ENCODE measurements at regions not wholly inside any gene's neighbourhood (a gene's known extent, or its start where the extent isn't known, plus 50 kb on each side); places are given as distances from the start of the nearest gene placed in this dataset.

DNA sequence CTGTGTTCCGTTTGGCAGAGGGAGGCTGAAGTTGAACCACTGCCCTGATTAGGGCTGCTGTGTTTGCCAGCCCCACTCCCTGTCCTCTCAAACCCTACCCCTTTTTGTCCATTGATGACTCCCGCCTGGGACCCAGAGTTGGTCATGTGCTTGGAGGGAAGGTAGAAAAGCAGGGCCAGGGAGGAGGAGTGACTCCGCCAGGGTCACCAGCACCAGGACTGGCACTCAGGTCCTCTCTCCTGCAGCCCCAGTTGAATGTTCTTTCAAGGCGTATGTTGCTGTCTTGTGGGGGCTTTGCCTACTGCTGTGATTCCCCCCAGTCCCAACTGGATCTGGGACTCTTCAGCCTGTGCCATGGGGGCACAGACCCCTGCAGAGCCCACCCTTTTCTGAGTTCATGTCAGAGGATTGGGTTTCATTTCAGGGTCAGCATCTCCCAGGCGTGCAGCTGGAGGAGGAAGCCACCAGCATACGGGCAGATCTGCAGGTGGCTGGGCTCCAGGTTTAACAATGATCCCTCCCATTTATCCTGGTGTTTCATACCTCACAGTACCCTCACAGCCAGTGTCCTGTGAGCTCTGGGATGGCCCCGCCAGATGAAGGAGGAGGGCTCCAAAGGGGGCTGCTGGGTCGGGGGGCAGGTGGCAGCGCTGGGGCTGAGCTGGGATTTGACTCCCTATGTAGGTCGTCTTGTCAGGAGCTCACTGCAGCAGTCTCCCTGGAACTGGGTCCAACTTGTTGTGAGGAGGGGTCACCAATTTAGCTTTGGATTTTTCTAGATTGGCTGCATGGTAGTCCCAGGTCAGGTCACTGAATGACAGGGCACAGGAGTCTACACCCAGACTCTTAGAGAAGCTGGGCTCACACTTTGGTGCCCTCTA is 55.7 kb downstream of the MSX1 start:
- TF ChIP-seq, protein P1, sequence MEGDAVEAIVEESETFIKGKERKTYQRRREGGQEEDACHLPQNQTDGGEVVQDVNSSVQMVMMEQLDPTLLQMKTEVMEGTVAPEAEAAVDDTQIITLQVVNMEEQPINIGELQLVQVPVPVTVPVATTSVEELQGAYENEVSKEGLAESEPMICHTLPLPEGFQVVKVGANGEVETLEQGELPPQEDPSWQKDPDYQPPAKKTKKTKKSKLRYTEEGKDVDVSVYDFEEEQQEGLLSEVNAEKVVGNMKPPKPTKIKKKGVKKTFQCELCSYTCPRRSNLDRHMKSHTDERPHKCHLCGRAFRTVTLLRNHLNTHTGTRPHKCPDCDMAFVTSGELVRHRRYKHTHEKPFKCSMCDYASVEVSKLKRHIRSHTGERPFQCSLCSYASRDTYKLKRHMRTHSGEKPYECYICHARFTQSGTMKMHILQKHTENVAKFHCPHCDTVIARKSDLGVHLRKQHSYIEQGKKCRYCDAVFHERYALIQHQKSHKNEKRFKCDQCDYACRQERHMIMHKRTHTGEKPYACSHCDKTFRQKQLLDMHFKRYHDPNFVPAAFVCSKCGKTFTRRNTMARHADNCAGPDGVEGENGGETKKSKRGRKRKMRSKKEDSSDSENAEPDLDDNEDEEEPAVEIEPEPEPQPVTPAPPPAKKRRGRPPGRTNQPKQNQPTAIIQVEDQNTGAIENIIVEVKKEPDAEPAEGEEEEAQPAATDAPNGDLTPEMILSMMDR (tag by site-specific recombination; IDR thresholded peaks at IDR 0.05) = no peak
- no peak for TF ChIP-seq ZNF10 (tag by site-specific recombination; IDR thresholded peaks at IDR 0.05)
- TF ChIP-seq, protein P2, sequence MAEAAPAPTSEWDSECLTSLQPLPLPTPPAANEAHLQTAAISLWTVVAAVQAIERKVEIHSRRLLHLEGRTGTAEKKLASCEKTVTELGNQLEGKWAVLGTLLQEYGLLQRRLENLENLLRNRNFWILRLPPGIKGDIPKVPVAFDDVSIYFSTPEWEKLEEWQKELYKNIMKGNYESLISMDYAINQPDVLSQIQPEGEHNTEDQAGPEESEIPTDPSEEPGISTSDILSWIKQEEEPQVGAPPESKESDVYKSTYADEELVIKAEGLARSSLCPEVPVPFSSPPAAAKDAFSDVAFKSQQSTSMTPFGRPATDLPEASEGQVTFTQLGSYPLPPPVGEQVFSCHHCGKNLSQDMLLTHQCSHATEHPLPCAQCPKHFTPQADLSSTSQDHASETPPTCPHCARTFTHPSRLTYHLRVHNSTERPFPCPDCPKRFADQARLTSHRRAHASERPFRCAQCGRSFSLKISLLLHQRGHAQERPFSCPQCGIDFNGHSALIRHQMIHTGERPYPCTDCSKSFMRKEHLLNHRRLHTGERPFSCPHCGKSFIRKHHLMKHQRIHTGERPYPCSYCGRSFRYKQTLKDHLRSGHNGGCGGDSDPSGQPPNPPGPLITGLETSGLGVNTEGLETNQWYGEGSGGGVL (tag by site-specific recombination; IDR thresholded peaks at IDR 0.05) = no peak
- TF ChIP-seq, protein P3, sequence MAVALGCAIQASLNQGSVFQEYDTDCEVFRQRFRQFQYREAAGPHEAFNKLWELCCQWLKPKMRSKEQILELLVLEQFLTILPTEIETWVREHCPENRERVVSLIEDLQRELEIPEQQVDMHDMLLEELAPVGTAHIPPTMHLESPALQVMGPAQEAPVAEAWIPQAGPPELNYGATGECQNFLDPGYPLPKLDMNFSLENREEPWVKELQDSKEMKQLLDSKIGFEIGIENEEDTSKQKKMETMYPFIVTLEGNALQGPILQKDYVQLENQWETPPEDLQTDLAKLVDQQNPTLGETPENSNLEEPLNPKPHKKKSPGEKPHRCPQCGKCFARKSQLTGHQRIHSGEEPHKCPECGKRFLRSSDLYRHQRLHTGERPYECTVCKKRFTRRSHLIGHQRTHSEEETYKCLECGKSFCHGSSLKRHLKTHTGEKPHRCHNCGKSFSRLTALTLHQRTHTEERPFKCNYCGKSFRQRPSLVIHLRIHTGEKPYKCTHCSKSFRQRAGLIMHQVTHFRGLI (tag by site-specific recombination; IDR thresholded peaks at IDR 0.05) = no peak
